ENCODE measurements at regions not wholly inside any gene's neighbourhood (a gene's known extent, or its start where the extent isn't known, plus 50 kb on each side); places are given as distances from the start of the nearest gene placed in this dataset.

GRCh38 chr3:86537171-86537570 is 453.8 kb downstream of the VGLL3 start:
- no peak for TF ChIP-seq CTCF (IDR thresholded peaks at IDR 0.05; ENCODE audit: low read depth, low read length)
- no peak for TF ChIP-seq EZH2phosphoT487 (IDR thresholded peaks at IDR 0.05; ENCODE audit: low read depth)
